Gastrocnemius medialis (tissue), 4 donors: ENCODE measurements at regions not wholly inside any gene's neighbourhood (a gene's known extent, or its start where the extent isn't known, plus 50 kb on each side); places are given as distances from the start of the nearest gene placed in this dataset.

Source experiments
- POLR2A ChIP-seq, 2 donors: fragments of 450-650 bp; IDR thresholded peaks; one replicate each; pipeline ENCODE4 v1.6.1; 2017; ENCODE audit warnings: antibody characterized with exemption in 2 of 2, mild to moderate bottlenecking in 2 of 2, moderate library complexity in 2 of 2
- TF ChIP-seq, protein P1 (sequence below), 5 experiments: fragments of 450-650 bp in 3 of 5; fragments of 200-600 bp in 2 of 5; sonication (generic) in 2 of 5; IDR thresholded peaks in 4 of 5; conservative IDR thresholded peaks in 1 of 5; 1 replicate in 4 of 5; 2 replicates in 1 of 5; pipeline ENCODE4 v1.5.1; 2016 to 2019; ENCODE audit warnings: antibody characterized with exemption in 5 of 5, mild to moderate bottlenecking in 3 of 5, moderate library complexity in 3 of 5

- TF ChIP-seq, protein P1, sequence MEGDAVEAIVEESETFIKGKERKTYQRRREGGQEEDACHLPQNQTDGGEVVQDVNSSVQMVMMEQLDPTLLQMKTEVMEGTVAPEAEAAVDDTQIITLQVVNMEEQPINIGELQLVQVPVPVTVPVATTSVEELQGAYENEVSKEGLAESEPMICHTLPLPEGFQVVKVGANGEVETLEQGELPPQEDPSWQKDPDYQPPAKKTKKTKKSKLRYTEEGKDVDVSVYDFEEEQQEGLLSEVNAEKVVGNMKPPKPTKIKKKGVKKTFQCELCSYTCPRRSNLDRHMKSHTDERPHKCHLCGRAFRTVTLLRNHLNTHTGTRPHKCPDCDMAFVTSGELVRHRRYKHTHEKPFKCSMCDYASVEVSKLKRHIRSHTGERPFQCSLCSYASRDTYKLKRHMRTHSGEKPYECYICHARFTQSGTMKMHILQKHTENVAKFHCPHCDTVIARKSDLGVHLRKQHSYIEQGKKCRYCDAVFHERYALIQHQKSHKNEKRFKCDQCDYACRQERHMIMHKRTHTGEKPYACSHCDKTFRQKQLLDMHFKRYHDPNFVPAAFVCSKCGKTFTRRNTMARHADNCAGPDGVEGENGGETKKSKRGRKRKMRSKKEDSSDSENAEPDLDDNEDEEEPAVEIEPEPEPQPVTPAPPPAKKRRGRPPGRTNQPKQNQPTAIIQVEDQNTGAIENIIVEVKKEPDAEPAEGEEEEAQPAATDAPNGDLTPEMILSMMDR (IDR thresholded peaks at IDR 0.05 in 4 of 5, conservative IDR thresholded peaks at IDR 0.05 in 1 of 5), result no peak
- no peak for TF ChIP-seq POLR2A (IDR thresholded peaks at IDR 0.05)
Observed at GRCh38 chr13:59064042-59064441, 1099.7 kb downstream of the DIAPH3 start.
